H1 (cell line): ENCODE measurements at regions not wholly inside any gene's neighbourhood (a gene's known extent, or its start where the extent isn't known, plus 50 kb on each side); places are given as distances from the start of the nearest gene placed in this dataset.

Source experiments
- CHD7 ChIP-seq: fragments of 300-600 bp; sonication (generic); IDR thresholded peaks from 2 replicates; pipeline ENCODE4 v1.7.1; 2012; ENCODE audit warnings: low read length, moderate library complexity, mild to moderate bottlenecking, inconsistent platforms; ENCODE audit not compliant: insufficient replicate concordance
- HDAC2 ChIP-seq, 2 experiments: fragments of 300-600 bp in 1 of 2; sonication (generic) in 1 of 2; IDR thresholded peaks; 2 replicates each; pipeline ENCODE4 v1.6.1; 2011 to 2012; ENCODE audit warnings: low read depth in 2 of 2, low read length in 2 of 2, mild to moderate bottlenecking in 2 of 2, moderate library complexity in 2 of 2, borderline replicate concordance in 1 of 2, inconsistent platforms in 1 of 2
- KDM5A ChIP-seq: fragments of 200-600 bp; IDR thresholded peaks from 2 replicates; pipeline ENCODE4 v1.7.1; 2012; ENCODE audit warnings: mild to moderate bottlenecking, low read length, inconsistent platforms, mixed read lengths
- NANOG ChIP-seq: IDR thresholded peaks from 2 replicates; pipeline ENCODE4 v1.6.1; 2011; ENCODE audit warnings: low read length, low read depth, mild to moderate bottlenecking, inconsistent platforms; ENCODE audit not compliant: insufficient read depth, poor library complexity, severe bottlenecking
- POU5F1 ChIP-seq: IDR thresholded peaks from 2 replicates; pipeline ENCODE4 v1.6.1; 2011; ENCODE audit warnings: low read depth, mild to moderate bottlenecking, low read length, moderate library complexity
- RNF2 ChIP-seq: fragments of 200-900, 300-1000 bp; sonication (generic); IDR thresholded peaks from 2 replicates; pipeline ENCODE4 v1.7.1; 2016; ENCODE audit warnings: borderline replicate concordance, low read depth, mild to moderate bottlenecking, antibody characterized with exemption, low read length; ENCODE audit not compliant: poor library complexity, severe bottlenecking; ENCODE audit errors: missing control alignments
- SIRT6 ChIP-seq: IDR thresholded peaks from one replicate; pipeline ENCODE4 v1.7.1; 2012; ENCODE audit warnings: low read length, inconsistent platforms
- SIX5 ChIP-seq: IDR thresholded peaks from 2 replicates; pipeline ENCODE4 v1.6.1; 2011; ENCODE audit warnings: mild to moderate bottlenecking, low read depth, low read length
- SRF ChIP-seq: IDR thresholded peaks from 2 replicates; pipeline ENCODE4 v1.6.1; 2011; ENCODE audit warnings: mild to moderate bottlenecking, low read depth, low read length, moderate library complexity
- TEAD4 ChIP-seq: IDR thresholded peaks from 2 replicates; pipeline ENCODE4 v1.6.1; 2012; ENCODE audit warnings: low read depth, low read length, inconsistent platforms, mixed read lengths

- TF ChIP-seq CHD7 (no peak), NANOG (no peak), TEAD4 (no peak), HDAC2 (IDR thresholded peaks at IDR 0.05; ENCODE audit: borderline replicate concordance in 1 of 2, low read depth in 2 of 2, low read length in 2 of 2) (no peak), KDM5A (no peak), POU5F1 (no peak), SRF (no peak), RNF2 (no peak), SIX5 (no peak), SIRT6 (no peak)
These were observed 431.2 kb downstream of the LPIN1 start (continued) for GRCh38 chr2:12177455-12178288.
